ENCODE measurements at regions not wholly inside any gene's neighbourhood (a gene's known extent, or its start where the extent isn't known, plus 50 kb on each side); places are given as distances from the start of the nearest gene placed in this dataset.

- DNase-seq = no peak
Measured at GRCh38 chr1:173422456-173422976, 54.6 kb upstream of the PRDX6 start.

- no peak for DNase-seq
Measured at GRCh38 chr1:173423291-173423690, 53.8 kb upstream of the PRDX6 start.

- DNase-seq = no peak
Measured at GRCh38 chr1:173424143-173424542, 53.0 kb upstream of the PRDX6 start.

GRCh38 chr1:173424782-173425407, 52.2 kb upstream of the PRDX6 start:
- no peak for DNase-seq

GRCh38 chr1:173426057-173426456, 51.1 kb upstream of the PRDX6 start:
- DNase-seq = no peak

- DNase-seq = no peak
Measured at GRCh38 chr1:173427146-173428054, 49.7 kb upstream of the PRDX6 start.
